ENCODE measurements at regions not wholly inside any gene's neighbourhood (a gene's known extent, or its start where the extent isn't known, plus 50 kb on each side); places are given as distances from the start of the nearest gene placed in this dataset.

DNA sequence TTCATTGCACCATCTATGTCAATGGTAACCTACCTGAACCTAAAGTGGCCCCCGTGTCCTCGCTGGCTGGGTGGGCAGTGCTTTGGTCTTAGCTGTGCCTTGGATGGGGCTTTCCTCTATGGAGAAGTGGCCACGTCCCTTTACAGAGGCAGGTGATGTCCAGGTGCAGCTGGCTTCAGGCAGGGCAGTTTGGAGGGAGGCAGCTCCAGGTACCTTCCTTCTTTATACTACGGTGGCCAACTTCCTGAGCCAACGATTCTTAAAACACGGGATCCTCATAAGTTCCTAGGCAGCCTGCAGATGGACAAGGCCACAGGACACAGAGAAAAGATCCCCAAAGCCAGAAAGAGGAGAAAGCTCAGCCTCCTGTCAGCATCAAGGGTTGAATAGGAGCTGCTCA lies 517.3 kb upstream of the HS6ST1 start:
- Histone ChIP-seq H3K27ac (ENCODE audit: control insufficient read depth, insufficient read depth, low read length) (no peak overlapping the region), H4K20me1 (ENCODE audit: control insufficient read depth, extremely low read depth, insufficient read depth, low read length) (no peaks in the 10 kb centered on the region), H3K36me3 (ENCODE audit: control insufficient read depth in 2 of 2, extremely low read depth in 1 of 2, insufficient read depth in 2 of 2, low read length in 2 of 2) (no peaks in the 10 kb centered on the region), H3K4me1 (ENCODE audit: control insufficient read depth, extremely low read depth, insufficient read depth, low read length) (no peaks in the 10 kb centered on the region), H3K4me3 (ENCODE audit: control insufficient read depth in 2 of 3, extremely low read depth in 1 of 3, insufficient read depth in 2 of 3, low read depth in 1 of 3, low read length in 3 of 3) (no peak overlapping the region), H2AFZ (ENCODE audit: control insufficient read depth, low read length) (no peak overlapping the region), H3K27me3 (ENCODE audit: control insufficient read depth, extremely low read depth, insufficient read depth, low read length) (peaks cover 4% of the 10 kb centered on the region), H3K4me2 (ENCODE audit: control insufficient read depth, extremely low read depth, insufficient read depth, low read depth, low read length) (no peak overlapping the region), H3K9ac (ENCODE audit: control insufficient read depth, extremely low read depth, insufficient read depth, low read length) (no peak overlapping the region), H3K79me2 (ENCODE audit: control insufficient read depth, insufficient read depth, low read length) (no peaks in the 10 kb centered on the region), H3K9me1 (ENCODE audit: control insufficient read depth, extremely low read depth, insufficient read depth, low read length) (no peaks in the 10 kb centered on the region), H3K9me3 (ENCODE audit: control insufficient read depth, low read depth, low read length) (no peaks in the 10 kb centered on the region)
- DNase-seq (ENCODE audit: low read depth, low spot score) = no peak
- no peak for FAIRE-seq
- dilution Hi-C loops (cut with MboI; ENCODE audit: extremely low pct_ligation_motif_present, low sequenced_read_pairs) = no loop called here
- TF ChIP-seq, protein P1, sequence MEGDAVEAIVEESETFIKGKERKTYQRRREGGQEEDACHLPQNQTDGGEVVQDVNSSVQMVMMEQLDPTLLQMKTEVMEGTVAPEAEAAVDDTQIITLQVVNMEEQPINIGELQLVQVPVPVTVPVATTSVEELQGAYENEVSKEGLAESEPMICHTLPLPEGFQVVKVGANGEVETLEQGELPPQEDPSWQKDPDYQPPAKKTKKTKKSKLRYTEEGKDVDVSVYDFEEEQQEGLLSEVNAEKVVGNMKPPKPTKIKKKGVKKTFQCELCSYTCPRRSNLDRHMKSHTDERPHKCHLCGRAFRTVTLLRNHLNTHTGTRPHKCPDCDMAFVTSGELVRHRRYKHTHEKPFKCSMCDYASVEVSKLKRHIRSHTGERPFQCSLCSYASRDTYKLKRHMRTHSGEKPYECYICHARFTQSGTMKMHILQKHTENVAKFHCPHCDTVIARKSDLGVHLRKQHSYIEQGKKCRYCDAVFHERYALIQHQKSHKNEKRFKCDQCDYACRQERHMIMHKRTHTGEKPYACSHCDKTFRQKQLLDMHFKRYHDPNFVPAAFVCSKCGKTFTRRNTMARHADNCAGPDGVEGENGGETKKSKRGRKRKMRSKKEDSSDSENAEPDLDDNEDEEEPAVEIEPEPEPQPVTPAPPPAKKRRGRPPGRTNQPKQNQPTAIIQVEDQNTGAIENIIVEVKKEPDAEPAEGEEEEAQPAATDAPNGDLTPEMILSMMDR (optimal IDR thresholded peaks at IDR 0.05 in 1 of 3, IDR thresholded peaks at IDR 0.05 in 1 of 3, conservative IDR thresholded peaks at IDR 0.05 in 1 of 3; ENCODE audit: extremely low read depth in 1 of 3, insufficient read depth in 2 of 3, low read length in 3 of 3) = no peak
- no peak for TF ChIP-seq EZH2 (IDR thresholded peaks at IDR 0.05; ENCODE audit: low read length)

DNA sequence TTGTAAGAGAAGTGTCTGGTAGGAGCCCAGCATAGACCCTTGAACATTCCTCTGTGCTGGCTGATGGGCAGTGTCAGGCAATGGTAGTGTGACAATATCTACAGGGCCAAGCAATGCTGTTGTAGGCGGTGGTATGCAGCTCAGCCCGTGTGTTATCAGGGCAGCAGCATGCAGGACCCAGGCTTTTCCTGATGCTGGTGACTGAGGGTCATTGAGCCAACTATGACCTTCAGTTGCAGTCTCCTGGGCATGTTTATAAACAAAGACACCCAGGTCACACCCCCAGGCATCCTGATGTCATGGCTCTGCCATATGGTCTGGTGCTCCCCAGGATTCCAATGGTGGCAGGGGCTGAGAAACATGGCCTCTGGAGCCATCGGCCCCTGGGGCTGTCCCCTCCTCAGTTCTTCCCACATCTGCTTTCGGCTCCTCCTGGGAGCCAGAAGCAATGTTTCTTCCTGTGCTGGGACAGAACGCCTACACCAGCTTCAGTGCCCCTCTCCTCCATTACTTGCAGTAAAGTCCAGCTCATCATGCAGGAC lies 518.0 kb upstream of the HS6ST1 start:
- Histone ChIP-seq H3K9me3 (ENCODE audit: control insufficient read depth, low read depth, low read length) (no peaks in the 10 kb centered on the region), H3K4me3 (ENCODE audit: control insufficient read depth in 2 of 3, extremely low read depth in 1 of 3, insufficient read depth in 2 of 3, low read depth in 1 of 3, low read length in 3 of 3) (no peak overlapping the region), H3K36me3 (ENCODE audit: control insufficient read depth in 2 of 2, extremely low read depth in 1 of 2, insufficient read depth in 2 of 2, low read length in 2 of 2) (no peaks in the 10 kb centered on the region), H3K9ac (ENCODE audit: control insufficient read depth, extremely low read depth, insufficient read depth, low read length) (no peak overlapping the region), H3K4me2 (ENCODE audit: control insufficient read depth, extremely low read depth, insufficient read depth, low read depth, low read length) (no peak overlapping the region), H4K20me1 (ENCODE audit: control insufficient read depth, extremely low read depth, insufficient read depth, low read length) (no peaks in the 10 kb centered on the region), H3K27ac (ENCODE audit: control insufficient read depth, insufficient read depth, low read length) (no peak overlapping the region), H3K4me1 (ENCODE audit: control insufficient read depth, extremely low read depth, insufficient read depth, low read length) (no peaks in the 10 kb centered on the region), H3K27me3 (ENCODE audit: control insufficient read depth, extremely low read depth, insufficient read depth, low read length) (peaks cover 4% of the 10 kb centered on the region), H3K79me2 (ENCODE audit: control insufficient read depth, insufficient read depth, low read length) (no peaks in the 10 kb centered on the region), H2AFZ (ENCODE audit: control insufficient read depth, low read length) (no peak overlapping the region), H3K9me1 (ENCODE audit: control insufficient read depth, extremely low read depth, insufficient read depth, low read length) (no peaks in the 10 kb centered on the region)
- DNase-seq (ENCODE audit: low read depth, low spot score) = no peak
- dilution Hi-C loops (cut with MboI; ENCODE audit: extremely low pct_ligation_motif_present, low sequenced_read_pairs) = no loop called here
- TF ChIP-seq, protein P1 (optimal IDR thresholded peaks at IDR 0.05 in 1 of 3, IDR thresholded peaks at IDR 0.05 in 1 of 3, conservative IDR thresholded peaks at IDR 0.05 in 1 of 3; ENCODE audit: extremely low read depth in 1 of 3, insufficient read depth in 2 of 3, low read length in 3 of 3) = no peak
- no peak for TF ChIP-seq EZH2 (IDR thresholded peaks at IDR 0.05; ENCODE audit: low read length)
- no peak for FAIRE-seq
